ENCODE measurements at regions not wholly inside any gene's neighbourhood (a gene's known extent, or its start where the extent isn't known, plus 50 kb on each side); places are given as distances from the start of the nearest gene placed in this dataset.

DNA sequence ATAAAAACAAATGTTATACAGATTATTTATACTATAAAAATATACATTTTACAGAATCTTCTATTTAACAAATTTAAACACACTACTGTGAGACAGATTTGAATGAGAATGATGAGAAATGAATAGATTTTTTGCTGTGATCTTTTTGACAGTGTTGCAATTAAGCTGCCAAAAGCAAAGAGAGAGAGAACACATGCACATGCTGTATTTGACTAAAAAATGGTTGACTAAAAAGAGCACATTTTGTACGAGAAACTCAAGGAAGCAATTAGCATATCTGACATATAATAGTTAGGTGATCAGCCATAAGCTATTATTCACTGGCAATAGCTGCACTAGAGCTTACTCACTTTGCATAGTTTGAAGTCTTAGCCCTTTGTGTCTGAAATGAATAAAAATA is 115.8 kb downstream of the SYT10 start:
- H3K4me2 ChIP-seq = no peak overlapping the region
- no peak overlapping the region for H3K27ac ChIP-seq
- H3K9ac ChIP-seq = no peak overlapping the region
- no peaks in the 10 kb centered on the region for H3K4me1 ChIP-seq
- no peaks in the 10 kb centered on the region for H4K20me1 ChIP-seq
- TF ChIP-seq Cebpa-rat (IDR thresholded peaks at IDR 0.05) = no peak
- no peaks in the 10 kb centered on the region for H3K36me3 ChIP-seq
- no peaks in the 10 kb centered on the region for H3K9me3 ChIP-seq (replicated peaks in 1 of 11)
- H3K27me3 ChIP-seq = no peaks in the 10 kb centered on the region
- no peak overlapping the region for H3K4me3 ChIP-seq

DNA sequence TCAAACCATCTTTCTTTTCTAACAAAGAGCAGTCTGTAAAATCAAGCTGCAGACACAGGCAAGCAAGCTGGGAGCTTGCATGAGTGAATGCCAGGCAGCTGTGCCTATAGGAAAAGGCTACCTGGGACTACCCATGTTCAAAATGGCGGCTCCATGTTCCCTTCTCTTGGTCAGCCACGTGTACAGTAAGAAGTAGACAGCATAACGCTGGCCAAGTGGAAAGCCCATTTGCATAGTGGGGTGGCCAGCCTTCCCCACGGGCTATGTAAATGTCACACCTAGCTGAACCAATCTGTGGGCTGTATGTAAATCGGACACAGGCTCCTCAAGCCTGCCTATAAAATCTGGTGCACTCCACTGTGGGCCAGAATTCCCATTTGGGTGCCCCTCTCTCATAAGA is 117.1 kb downstream of the SYT10 start:
- H3K9ac ChIP-seq = no peak overlapping the region
- H3K4me3 ChIP-seq = no peak overlapping the region
- no peaks in the 10 kb centered on the region for H3K4me1 ChIP-seq
- no peak overlapping the region for H3K27ac ChIP-seq
- no peaks in the 10 kb centered on the region for H4K20me1 ChIP-seq
- no peak for TF ChIP-seq Cebpa-rat (IDR thresholded peaks at IDR 0.05)
- no peaks in the 10 kb centered on the region for H3K9me3 ChIP-seq (replicated peaks in 1 of 11)
- H3K36me3 ChIP-seq = no peaks in the 10 kb centered on the region
- no peaks in the 10 kb centered on the region for H3K27me3 ChIP-seq
- H3K4me2 ChIP-seq = no peak overlapping the region

DNA sequence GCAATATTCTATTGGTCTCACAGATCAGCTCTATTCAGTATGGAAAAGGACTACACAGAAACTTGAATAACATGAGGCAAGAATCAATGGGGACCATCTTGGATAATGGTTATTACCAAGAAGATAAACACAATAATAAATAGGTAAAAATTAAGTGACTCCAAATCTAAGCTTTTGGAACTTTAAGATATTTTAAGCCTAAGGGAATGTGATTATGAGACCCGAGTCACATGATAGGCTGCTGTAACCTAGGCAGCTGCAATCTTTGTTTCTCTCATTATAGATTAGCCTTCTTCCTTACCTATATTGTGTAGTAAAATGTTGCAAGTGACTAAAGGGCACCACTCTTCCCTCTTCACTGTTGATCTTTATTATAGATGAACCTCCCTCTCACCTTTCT is 121.9 kb downstream of the SYT10 start:
- no peak overlapping the region for H3K27ac ChIP-seq

DNA sequence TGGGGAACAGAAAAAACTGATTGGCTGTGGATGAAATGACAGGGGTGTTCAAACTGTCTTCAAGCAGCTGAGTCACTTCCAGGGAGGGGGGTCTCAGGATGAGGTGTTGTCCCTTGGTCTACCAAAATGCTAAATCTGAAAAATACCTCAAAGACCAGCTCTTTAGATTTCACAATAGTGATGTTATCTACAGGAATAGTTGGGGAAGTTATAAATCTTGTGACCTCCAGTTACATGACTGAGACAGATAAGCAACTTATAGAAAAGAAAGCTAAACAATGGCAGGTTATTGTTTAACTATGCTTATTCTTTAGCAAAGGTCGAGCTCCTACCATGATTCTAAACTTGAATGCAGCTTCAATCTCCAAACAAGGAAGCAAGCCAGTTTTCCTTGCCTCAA is 125.4 kb downstream of the SYT10 start:
- Histone ChIP-seq H3K27ac (no peak overlapping the region), H3K4me1 (no peaks in the 10 kb centered on the region), H3K4me2 (no peak overlapping the region), H3K4me3 (no peak overlapping the region), H3K27me3 (no peaks in the 10 kb centered on the region), H3K9ac (no peak overlapping the region), H3K36me3 (no peaks in the 10 kb centered on the region), H3K9me3 (replicated peaks in 1 of 11) (peaks cover 0 to 12% (median 10%) of the 10 kb centered on the region in 11 experiments; a peak in 16 of 22 replicates), H4K20me1 (no peaks in the 10 kb centered on the region)
- no peak for TF ChIP-seq Cebpa-rat (IDR thresholded peaks at IDR 0.05)

More for the DNA sequence above, 121.9 kb downstream of the SYT10 start:
- no peaks in the 10 kb centered on the region for H3K36me3 ChIP-seq
- H3K9me3 ChIP-seq (replicated peaks in 1 of 11) = no peaks in the 10 kb centered on the region
- H3K4me3 ChIP-seq = no peak overlapping the region
- H3K4me1 ChIP-seq = no peaks in the 10 kb centered on the region
- no peak overlapping the region for H3K9ac ChIP-seq
- TF ChIP-seq Cebpa-rat (IDR thresholded peaks at IDR 0.05) = no peak
- H4K20me1 ChIP-seq = no peaks in the 10 kb centered on the region
- H3K4me2 ChIP-seq = no peak overlapping the region
- H3K27me3 ChIP-seq = no peaks in the 10 kb centered on the region

- Histone ChIP-seq H3K36me3 (no peaks in the 10 kb centered on the region), H3K4me1 (no peaks in the 10 kb centered on the region), H3K9me3 (replicated peaks in 1 of 11) (peaks cover 0 to 12% (median 10%) of the 10 kb centered on the region in 11 experiments; a peak in 16 of 22 replicates), H3K27me3 (no peaks in the 10 kb centered on the region), H3K27ac (no peak overlapping the region), H3K4me3 (no peak overlapping the region), H3K4me2 (no peak overlapping the region), H3K9ac (no peak overlapping the region), H4K20me1 (no peaks in the 10 kb centered on the region)
- TF ChIP-seq Cebpa-rat (IDR thresholded peaks at IDR 0.05) = no peak
These were observed 126.1 kb downstream of the SYT10 start for GRCh38 chr12:33313476-33313875.

DNA sequence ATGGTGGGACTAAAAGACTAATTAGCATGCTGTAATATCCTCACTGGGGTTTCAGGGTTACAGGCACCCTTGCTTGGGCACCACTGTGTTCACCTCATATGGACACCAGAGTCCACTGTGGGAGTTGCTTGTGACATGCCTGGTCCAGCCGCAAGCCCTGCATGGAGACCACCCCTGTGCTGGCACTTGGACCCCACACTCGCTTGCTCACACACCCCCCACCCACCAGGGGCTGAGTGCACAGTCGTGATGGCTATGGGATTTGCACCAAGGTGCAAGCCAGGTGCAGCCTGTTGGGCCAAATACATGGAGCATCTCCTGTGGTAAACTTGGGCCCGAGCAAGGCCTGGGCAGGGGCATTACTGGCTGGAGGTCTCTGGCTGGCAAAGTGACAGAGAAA is 129.1 kb downstream of the SYT10 start:
- Histone ChIP-seq H3K4me3 (no peak overlapping the region), H3K9ac (no peak overlapping the region), H3K4me1 (no peaks in the 10 kb centered on the region), H3K36me3 (no peaks in the 10 kb centered on the region), H4K20me1 (no peaks in the 10 kb centered on the region), H3K4me2 (no peak overlapping the region), H3K27ac (no peak overlapping the region), H3K9me3 (replicated peaks in 1 of 11) (peaks cover 0 to 12% (median 10%) of the 10 kb centered on the region in 11 experiments; a peak in 16 of 22 replicates), H3K27me3 (no peaks in the 10 kb centered on the region)
- TF ChIP-seq Cebpa-rat (IDR thresholded peaks at IDR 0.05) = no peak

DNA sequence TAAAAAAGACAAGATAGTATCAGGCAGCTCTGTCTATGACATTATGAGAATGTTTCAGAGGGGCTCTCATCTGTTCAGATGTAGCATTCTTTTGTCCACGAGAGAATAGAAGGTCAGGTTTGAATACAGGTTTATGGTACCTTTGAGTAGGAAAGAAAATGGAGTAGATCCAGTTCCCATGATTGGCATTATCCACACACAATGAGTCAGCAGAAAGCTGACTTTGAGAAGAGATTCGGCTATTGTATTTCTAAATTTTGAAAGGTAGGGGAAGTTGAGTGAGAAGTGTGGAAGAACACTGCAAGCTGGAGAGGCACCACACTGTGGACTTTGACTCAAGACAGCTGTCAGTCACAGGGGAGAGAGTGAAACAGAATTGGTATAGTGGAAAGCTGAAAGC is 135.4 kb downstream of the SYT10 start:
- no peak for TF ChIP-seq Cebpa-rat (IDR thresholded peaks at IDR 0.05)
- H3K9me3 ChIP-seq (replicated peaks in 1 of 11) = peaks cover 0 to 3% (median 0%) of the 10 kb centered on the region in 11 experiments; a peak in 2 of 22 replicates
- H3K4me1 ChIP-seq = no peaks in the 10 kb centered on the region
- H3K9ac ChIP-seq = no peak overlapping the region
- no peak overlapping the region for H3K4me2 ChIP-seq
- no peaks in the 10 kb centered on the region for H4K20me1 ChIP-seq
- H3K27ac ChIP-seq = no peak overlapping the region
- H3K4me3 ChIP-seq = no peak overlapping the region
- H3K27me3 ChIP-seq = no peaks in the 10 kb centered on the region
- no peaks in the 10 kb centered on the region for H3K36me3 ChIP-seq

GRCh38 chr12:33296529-33296928 is 143.1 kb downstream of the SYT10 start:
- Histone ChIP-seq H3K27me3 (no peaks in the 10 kb centered on the region), H3K4me2 (no peak overlapping the region), H4K20me1 (no peaks in the 10 kb centered on the region), H3K27ac (no peak overlapping the region), H3K9ac (no peak overlapping the region), H3K9me3 (replicated peaks in 1 of 11) (peaks cover 0 to 19% (median 6%) of the 10 kb centered on the region in 11 experiments; a peak in 9 of 22 replicates), H3K4me1 (no peaks in the 10 kb centered on the region), H3K36me3 (no peaks in the 10 kb centered on the region), H3K4me3 (no peak overlapping the region)
- no peak for TF ChIP-seq Cebpa-rat (IDR thresholded peaks at IDR 0.05)

- Histone ChIP-seq H3K9me3 (replicated peaks in 1 of 11) (no peaks in the 10 kb centered on the region), H3K4me2 (no peak overlapping the region), H3K27ac (no peak overlapping the region), H3K27me3 (no peaks in the 10 kb centered on the region), H3K36me3 (no peaks in the 10 kb centered on the region), H3K4me3 (no peak overlapping the region), H3K4me1 (no peaks in the 10 kb centered on the region), H3K9ac (no peak overlapping the region), H4K20me1 (no peaks in the 10 kb centered on the region)
- no peak for TF ChIP-seq Cebpa-rat (IDR thresholded peaks at IDR 0.05)
These were observed 148.9 kb downstream of the SYT10 start for GRCh38 chr12:33290703-33291102.

GRCh38 chr12:33283054-33283453 is 156.6 kb downstream of the SYT10 start:
- Histone ChIP-seq H3K4me2 (no peak overlapping the region), H4K20me1 (no peaks in the 10 kb centered on the region), H3K27me3 (no peaks in the 10 kb centered on the region), H3K36me3 (no peaks in the 10 kb centered on the region), H3K27ac (no peak overlapping the region), H3K4me3 (no peak overlapping the region), H3K9ac (no peak overlapping the region), H3K4me1 (no peaks in the 10 kb centered on the region), H3K9me3 (replicated peaks in 1 of 11) (peaks cover 13 to 27% (median 18%) of the 10 kb centered on the region in 11 experiments; a peak in 21 of 22 replicates)
- TF ChIP-seq Cebpa-rat (IDR thresholded peaks at IDR 0.05) = no peak
